Motor neuron (in vitro differentiated cells): ENCODE measurements at regions not wholly inside any gene's neighbourhood (a gene's known extent, or its start where the extent isn't known, plus 50 kb on each side); places are given as distances from the start of the nearest gene placed in this dataset.

ENCODE experiments used
- ATAC-seq, 8 experiments: fragments of 200-7000 bp; cut with Tn5 transposase; replicated peaks in 6 of 8; 2 replicates each; pipeline ENCODE4 v1.8.0; 2021; ENCODE audit warnings: mild to moderate bottlenecking in 8 of 8, moderate library complexity in 8 of 8
- H3K27ac ChIP-seq, 2 donors: fragments of 250-450 bp; sonication (Bioruptor Pico); 2 replicates each; pipeline ENCODE4 v1.9.0; 2021; ENCODE audit warnings: antibody characterized with exemption in 2 of 2, mild to moderate bottlenecking in 2 of 2, moderate library complexity in 1 of 2
- H3K4me1 ChIP-seq, 2 donors: fragments of 250-450 bp; sonication (Bioruptor Pico); replicated peaks in 1 of 2; 2 replicates each; pipeline ENCODE4 v1.6.1; 2021; ENCODE audit warnings: antibody characterized with exemption in 2 of 2, mild to moderate bottlenecking in 2 of 2, moderate library complexity in 1 of 2
- H3K4me3 ChIP-seq, 5 donors: fragments of 250-450 bp; sonication (Bioruptor Pico); 2 replicates each; pipeline ENCODE4 v1.9.0; 2021; ENCODE audit warnings: antibody characterized with exemption in 5 of 5, mild to moderate bottlenecking in 5 of 5, moderate library complexity in 4 of 5
- WGBS, 10 experiments: fragments of 450-650 bp; shearing (Covaris generic); methylation state at CpG; one replicate each; pipeline ENCODE4 v1.0.0; 2022; 5-methylcytosine and 5-hydroxymethylcytosine counted together
- in situ Hi-C, 9 experiments: fragments of 400-800 bp; cut with MboI; loops; one replicate each; pipeline ENCODE4 v1.15.0; 2021; ENCODE audit warnings: low sequenced_read_pairs in 9 of 9, low pct_unique_long_range_greater_than_20kb in 2 of 9; ENCODE audit not compliant: unreplicated experiment in 9 of 9

GRCh38 chr6:53744321-53744720 lies 50.5 kb upstream of the LRRC1 start:
- no peak overlapping the region for H3K4me3 ChIP-seq
- H3K27ac ChIP-seq = no peak overlapping the region
- no peaks in the 10 kb centered on the region for H3K4me1 ChIP-seq
- in situ Hi-C loops = loop anchor here in 1 of 9 experiments (25.0 kb wide), 1 partner anchor 218 kb away; no protein-coding TSS in a partner anchor
- ATAC-seq = no peak
- WGBS, 10 experiments = 55 to 96% (median 80%) methylated on average over 2 to 4 of the region's 4 CpGs; no CpG with 5 or more reads in 1 of the 10 experiments

- WGBS, 10 experiments = 35 to 100% (median 80%) methylated on average over 2 to 8 of the region's 10 CpGs
- in situ Hi-C loops = loop anchor here in 1 of 9 experiments (25.0 kb wide), 1 partner anchor 221 kb away; no protein-coding TSS in a partner anchor
- ATAC-seq = peak in 3 of 8 experiments; percentile 14 to 81 (median 31)
- Histone ChIP-seq H3K4me1 (no peaks in the 10 kb centered on the region), H3K27ac (no peak overlapping the region), H3K4me3 (no peak overlapping the region)
These were observed 53.6 kb upstream of the LRRC1 start for GRCh38 chr6:53741034-53741823.

GRCh38 chr6:53737746-53738145 lies 57.1 kb upstream of the LRRC1 start:
- Histone ChIP-seq H3K4me1 (no peaks in the 10 kb centered on the region), H3K4me3 (no peak overlapping the region), H3K27ac (no peak overlapping the region)
- ATAC-seq = peak in 2 of 8 experiments; percentile 9 to 29
- in situ Hi-C loops = loop anchor here in 1 of 9 experiments (25.0 kb wide), 1 partner anchor 225 kb away; no protein-coding TSS in a partner anchor
- 59 to 100% (median 90%) methylated on average over 1 to 3 of the region's 3 CpGs; no CpG with 5 or more reads in 1 of the 10 experiments for WGBS, 10 experiments

- ATAC-seq = no peak
- 85 to 100% (median 88%) methylated on average over 3 to 4 of the region's 4 CpGs; no CpG with 5 or more reads in 3 of the 10 experiments for WGBS, 10 experiments
- in situ Hi-C loops = loop anchor here in 1 of 9 experiments (25.0 kb wide), 1 partner anchor 226 kb away; no protein-coding TSS in a partner anchor
These were observed 58.9 kb upstream of the LRRC1 start for GRCh38 chr6:53735896-53736295.

GRCh38 chr6:53734473-53735299 lies 60.1 kb upstream of the LRRC1 start:
- H3K27ac ChIP-seq = no peak overlapping the region
- peak in 4 of 8 experiments; percentile 47 to 77 (median 60) for ATAC-seq
- H3K4me3 ChIP-seq = no peak overlapping the region
- in situ Hi-C loops = loop anchor here in 1 of 9 experiments (25.0 kb wide), 1 partner anchor 228 kb away; no protein-coding TSS in a partner anchor
- 25 to 94% (median 73%) methylated on average over 4 to 12 of the region's 13 CpGs for WGBS, 10 experiments
- H3K4me1 ChIP-seq = no peaks in the 10 kb centered on the region

More at GRCh38 chr6:53735896-53736295, 58.9 kb upstream of the LRRC1 start:
- no peaks in the 10 kb centered on the region for H3K4me1 ChIP-seq
- no peak overlapping the region for H3K27ac ChIP-seq
- no peak overlapping the region for H3K4me3 ChIP-seq

- ATAC-seq = no peak
- WGBS, 10 experiments = 10 to 100% (median 62%) methylated on average over 2 to 5 of the region's 5 CpGs; no CpG with 5 or more reads in 2 of the 10 experiments
- H3K27ac ChIP-seq = no peak overlapping the region
These were observed 62.8 kb upstream of the LRRC1 start for GRCh38 chr6:53731866-53732636.

GRCh38 chr6:53730767-53731166 lies 64.0 kb upstream of the LRRC1 start:
- no peak for ATAC-seq
- Histone ChIP-seq H3K27ac (no peak overlapping the region), H3K4me1 (no peaks in the 10 kb centered on the region), H3K4me3 (no peak overlapping the region)
- in situ Hi-C loops = loop anchor here in 1 of 9 experiments (25.0 kb wide), 1 partner anchor 232 kb away; no protein-coding TSS in a partner anchor

More at GRCh38 chr6:53731866-53732636, 62.8 kb upstream of the LRRC1 start:
- no peak overlapping the region for H3K4me3 ChIP-seq
- no peaks in the 10 kb centered on the region for H3K4me1 ChIP-seq
- in situ Hi-C loops = loop anchor here in 1 of 9 experiments (25.0 kb wide), 1 partner anchor 230 kb away; no protein-coding TSS in a partner anchor

GRCh38 chr6:53728570-53729194 lies 63.1 kb upstream of the KLHL31 start:
- in situ Hi-C loops = loop anchor here in 1 of 9 experiments (25.0 kb wide), 1 partner anchor 234 kb away; no protein-coding TSS in a partner anchor
- 0 to 38% (median 20%) methylated on average over 1 to 6 of the region's 9 CpGs; no CpG with 5 or more reads in 1 of the 10 experiments for WGBS, 10 experiments
- no peak overlapping the region for H3K27ac ChIP-seq
- ATAC-seq = peak; percentile 45 to 75 (median 51)
- H3K4me1 ChIP-seq = no peaks in the 10 kb centered on the region
- no peak overlapping the region for H3K4me3 ChIP-seq

GRCh38 chr6:53727748-53728147 lies 62.2 kb upstream of the KLHL31 start:
- in situ Hi-C loops = loop anchor here in 1 of 9 experiments (25.0 kb wide), 1 partner anchor 235 kb away; no protein-coding TSS in a partner anchor
- H3K27ac ChIP-seq = no peak overlapping the region
- no peaks in the 10 kb centered on the region for H3K4me1 ChIP-seq
- no peak for ATAC-seq
- 29 to 100% (median 71%) methylated on average over 1 to 5 of the region's 5 CpGs; no CpG with 5 or more reads in 3 of the 10 experiments for WGBS, 10 experiments
- no peak overlapping the region for H3K4me3 ChIP-seq

GRCh38 chr6:53725791-53726575 lies 60.4 kb upstream of the KLHL31 start:
- in situ Hi-C loops = loop anchor here in 1 of 9 experiments (25.0 kb wide), 1 partner anchor 236 kb away; no protein-coding TSS in a partner anchor
- 2 to 72% (median 33%) methylated on average over 3 to 10 of the region's 18 CpGs; no CpG with 5 or more reads in 3 of the 10 experiments for WGBS, 10 experiments
- Histone ChIP-seq H3K4me1 (no peaks in the 10 kb centered on the region), H3K4me3 (no peak overlapping the region), H3K27ac (no peak overlapping the region)
- ATAC-seq = peak; percentile 75 to 95 (median 83)

- in situ Hi-C loops = loop anchor here in 1 of 9 experiments (25.0 kb wide), 1 partner anchor 562 kb away; no protein-coding TSS in a partner anchor
- 100% methylated on average over 1 of the region's 1 CpG; no CpG with 5 or more reads in 9 of the 10 experiments for WGBS, 10 experiments
- no peak for ATAC-seq
These were observed 58.9 kb upstream of the KLHL31 start for GRCh38 chr6:53724501-53724900.

More at GRCh38 chr6:53724501-53724900, 58.9 kb upstream of the KLHL31 start:
- H3K4me1 ChIP-seq = no peaks in the 10 kb centered on the region
- H3K27ac ChIP-seq = no peak overlapping the region
- no peak overlapping the region for H3K4me3 ChIP-seq
